ENCODE measurements at regions not wholly inside any gene's neighbourhood (a gene's known extent, or its start where the extent isn't known, plus 50 kb on each side); places are given as distances from the start of the nearest gene placed in this dataset.

DNA sequence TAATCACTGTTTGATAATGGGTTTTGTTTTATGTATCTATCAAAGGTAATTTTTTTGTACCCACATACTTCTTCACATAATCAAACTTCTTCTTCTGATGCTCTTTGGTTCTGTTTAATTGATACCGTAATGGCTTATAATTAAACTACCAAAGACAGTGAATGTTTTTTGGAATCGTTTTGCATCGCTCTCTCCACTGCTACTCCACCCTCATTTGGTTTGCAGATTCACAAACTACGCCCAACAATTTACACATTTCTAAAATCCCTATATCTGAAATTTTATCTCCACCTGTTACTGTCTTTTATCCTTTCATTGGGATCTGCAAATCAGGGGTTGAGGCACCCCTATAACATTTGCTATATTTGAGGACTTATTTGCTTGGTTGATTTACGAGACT, 319.6 kb downstream of the RWDD3 start:
- no peaks in the 10 kb centered on the region for H3K27me3 ChIP-seq (ENCODE audit: low read depth, low read length)
- H3K9me3 ChIP-seq (ENCODE audit: insufficient read depth, low read length) = no peaks in the 10 kb centered on the region
- H3K4me3 ChIP-seq (ENCODE audit: low read length) = no peak overlapping the region
- H3K27ac ChIP-seq (ENCODE audit: low read length) = no peak overlapping the region
- H3K36me3 ChIP-seq (replicated peaks; ENCODE audit: low read depth, low read length) = no peaks in the 10 kb centered on the region
- no peaks in the 10 kb centered on the region for H4K20me1 ChIP-seq (ENCODE audit: insufficient read depth, low read length)
- H3K79me2 ChIP-seq (ENCODE audit: low read length) = no peaks in the 10 kb centered on the region
- H3K4me1 ChIP-seq (ENCODE audit: low read length) = no peaks in the 10 kb centered on the region
- H2AFZ ChIP-seq (ENCODE audit: low read depth, low read length) = no peak overlapping the region
- H3K4me2 ChIP-seq (ENCODE audit: low read length) = no peak overlapping the region
- H3K9ac ChIP-seq (ENCODE audit: low read length) = no peak overlapping the region
- no peak for TF ChIP-seq EZH2phosphoT487 (IDR thresholded peaks at IDR 0.05; ENCODE audit: low read depth)
- TF ChIP-seq, protein P1, sequence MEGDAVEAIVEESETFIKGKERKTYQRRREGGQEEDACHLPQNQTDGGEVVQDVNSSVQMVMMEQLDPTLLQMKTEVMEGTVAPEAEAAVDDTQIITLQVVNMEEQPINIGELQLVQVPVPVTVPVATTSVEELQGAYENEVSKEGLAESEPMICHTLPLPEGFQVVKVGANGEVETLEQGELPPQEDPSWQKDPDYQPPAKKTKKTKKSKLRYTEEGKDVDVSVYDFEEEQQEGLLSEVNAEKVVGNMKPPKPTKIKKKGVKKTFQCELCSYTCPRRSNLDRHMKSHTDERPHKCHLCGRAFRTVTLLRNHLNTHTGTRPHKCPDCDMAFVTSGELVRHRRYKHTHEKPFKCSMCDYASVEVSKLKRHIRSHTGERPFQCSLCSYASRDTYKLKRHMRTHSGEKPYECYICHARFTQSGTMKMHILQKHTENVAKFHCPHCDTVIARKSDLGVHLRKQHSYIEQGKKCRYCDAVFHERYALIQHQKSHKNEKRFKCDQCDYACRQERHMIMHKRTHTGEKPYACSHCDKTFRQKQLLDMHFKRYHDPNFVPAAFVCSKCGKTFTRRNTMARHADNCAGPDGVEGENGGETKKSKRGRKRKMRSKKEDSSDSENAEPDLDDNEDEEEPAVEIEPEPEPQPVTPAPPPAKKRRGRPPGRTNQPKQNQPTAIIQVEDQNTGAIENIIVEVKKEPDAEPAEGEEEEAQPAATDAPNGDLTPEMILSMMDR (IDR thresholded peaks at IDR 0.05; ENCODE audit: low read depth, low read length) = no peak

DNA sequence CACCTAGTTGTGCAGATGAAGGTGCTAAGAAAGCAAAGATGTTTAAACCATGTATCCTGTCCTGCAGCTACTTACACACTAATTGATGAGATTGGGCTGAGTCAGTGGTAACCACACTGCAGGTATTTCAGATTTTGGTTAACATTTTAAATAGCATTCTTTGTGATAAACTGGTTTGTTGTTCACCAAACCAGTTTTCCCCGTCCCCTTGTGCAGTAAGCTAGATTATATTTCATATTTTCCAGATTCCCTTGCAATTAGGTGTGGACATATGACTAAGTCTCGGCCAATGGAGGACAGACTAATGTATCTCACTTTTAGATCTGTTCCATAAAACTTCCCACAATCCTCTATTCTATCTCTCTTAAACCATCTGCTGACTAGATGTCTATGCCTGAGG, 320.4 kb downstream of the RWDD3 start:
- Histone ChIP-seq H2AFZ (ENCODE audit: low read depth, low read length) (no peak overlapping the region), H3K27ac (ENCODE audit: low read length) (no peak overlapping the region)

DNA sequence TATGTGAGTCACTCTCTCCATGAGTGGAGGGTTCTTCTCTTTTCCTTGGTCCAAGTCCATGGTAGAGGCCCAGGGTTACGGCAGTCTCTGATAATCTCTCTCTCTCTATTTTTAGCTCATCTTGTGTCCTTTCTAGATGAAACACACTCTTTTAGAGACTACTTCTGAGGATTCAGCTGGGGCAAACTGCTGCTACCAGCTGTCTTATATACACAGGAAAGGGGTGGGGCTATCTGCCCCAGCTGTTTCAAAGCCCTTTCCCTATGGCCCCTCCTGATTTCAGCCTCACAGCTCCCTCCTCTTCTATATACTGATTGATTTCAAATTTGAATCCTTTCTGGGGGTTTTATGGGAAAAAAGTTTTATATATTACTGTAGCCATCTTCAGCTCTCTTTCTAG, 324.8 kb downstream of the RWDD3 start:
- TF ChIP-seq EZH2phosphoT487 (IDR thresholded peaks at IDR 0.05; ENCODE audit: low read depth) = no peak
- TF ChIP-seq, protein P1 (IDR thresholded peaks at IDR 0.05; ENCODE audit: low read depth, low read length) = no peak
- Histone ChIP-seq H3K4me2 (ENCODE audit: low read length) (no peak overlapping the region), H3K9ac (ENCODE audit: low read length) (no peak overlapping the region), H3K9me3 (ENCODE audit: insufficient read depth, low read length) (no peaks in the 10 kb centered on the region), H3K4me1 (ENCODE audit: low read length) (no peaks in the 10 kb centered on the region), H3K4me3 (ENCODE audit: low read length) (no peak overlapping the region), H4K20me1 (ENCODE audit: insufficient read depth, low read length) (no peaks in the 10 kb centered on the region), H3K27ac (ENCODE audit: low read length) (no peak overlapping the region), H3K27me3 (ENCODE audit: low read depth, low read length) (no peaks in the 10 kb centered on the region), H3K79me2 (ENCODE audit: low read length) (no peaks in the 10 kb centered on the region), H2AFZ (ENCODE audit: low read depth, low read length) (no peak overlapping the region), H3K36me3 (replicated peaks; ENCODE audit: low read depth, low read length) (no peaks in the 10 kb centered on the region)

More for the DNA sequence above, 320.4 kb downstream of the RWDD3 start:
- Histone ChIP-seq H3K4me3 (ENCODE audit: low read length) (no peak overlapping the region), H3K4me2 (ENCODE audit: low read length) (no peak overlapping the region), H3K9me3 (ENCODE audit: insufficient read depth, low read length) (no peaks in the 10 kb centered on the region), H3K27me3 (ENCODE audit: low read depth, low read length) (no peaks in the 10 kb centered on the region), H3K9ac (ENCODE audit: low read length) (no peak overlapping the region), H3K36me3 (replicated peaks; ENCODE audit: low read depth, low read length) (no peaks in the 10 kb centered on the region), H3K79me2 (ENCODE audit: low read length) (no peaks in the 10 kb centered on the region), H4K20me1 (ENCODE audit: insufficient read depth, low read length) (no peaks in the 10 kb centered on the region), H3K4me1 (ENCODE audit: low read length) (no peaks in the 10 kb centered on the region)
- TF ChIP-seq, protein P1 (IDR thresholded peaks at IDR 0.05; ENCODE audit: low read depth, low read length) = no peak
- TF ChIP-seq EZH2phosphoT487 (IDR thresholded peaks at IDR 0.05; ENCODE audit: low read depth) = no peak

DNA sequence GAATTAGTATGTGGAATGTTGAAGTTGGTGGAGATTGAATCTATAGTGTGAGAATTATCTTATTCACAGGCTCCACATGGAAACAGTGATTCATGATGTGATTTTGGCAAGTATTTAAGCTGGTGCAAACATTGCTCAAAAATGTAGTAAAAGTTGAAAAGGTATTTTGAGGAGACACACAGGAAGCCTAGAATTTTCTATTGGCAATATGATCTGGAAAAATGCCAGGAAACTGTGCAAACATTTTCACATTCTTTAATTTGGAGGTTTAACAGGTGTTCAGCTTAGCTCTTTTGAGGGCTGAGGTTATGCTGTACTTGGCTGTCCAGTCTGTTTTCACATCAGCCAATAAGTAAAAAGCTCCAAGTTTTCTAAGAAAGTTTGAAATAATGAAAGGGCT, 327.3 kb downstream of the RWDD3 start:
- Histone ChIP-seq H3K4me3 (ENCODE audit: low read length) (no peak overlapping the region), H3K79me2 (ENCODE audit: low read length) (no peaks in the 10 kb centered on the region), H2AFZ (ENCODE audit: low read depth, low read length) (no peak overlapping the region), H3K4me1 (ENCODE audit: low read length) (no peaks in the 10 kb centered on the region), H3K27ac (ENCODE audit: low read length) (no peak overlapping the region), H4K20me1 (ENCODE audit: insufficient read depth, low read length) (no peaks in the 10 kb centered on the region), H3K27me3 (ENCODE audit: low read depth, low read length) (no peaks in the 10 kb centered on the region), H3K4me2 (ENCODE audit: low read length) (no peak overlapping the region), H3K9me3 (ENCODE audit: insufficient read depth, low read length) (no peaks in the 10 kb centered on the region), H3K9ac (ENCODE audit: low read length) (no peak overlapping the region), H3K36me3 (replicated peaks; ENCODE audit: low read depth, low read length) (no peaks in the 10 kb centered on the region)
- no peak for TF ChIP-seq EZH2phosphoT487 (IDR thresholded peaks at IDR 0.05; ENCODE audit: low read depth)
- TF ChIP-seq, protein P1 (IDR thresholded peaks at IDR 0.05; ENCODE audit: low read depth, low read length) = no peak
